H4 (cell line): ENCODE measurements at regions not wholly inside any gene's neighbourhood (a gene's known extent, or its start where the extent isn't known, plus 50 kb on each side); places are given as distances from the start of the nearest gene placed in this dataset.
"Not testable (repeated sequence)": the region's sequence is repeated elsewhere in the genome, so short reads cannot be mapped to it uniquely, and the experiment has no call there.

Source experiments
- DNase-seq: peaks from one replicate; pipeline ENCODE4 v3.0.0-alpha.2; 2015; ENCODE audit warnings: low spot score

DNA sequence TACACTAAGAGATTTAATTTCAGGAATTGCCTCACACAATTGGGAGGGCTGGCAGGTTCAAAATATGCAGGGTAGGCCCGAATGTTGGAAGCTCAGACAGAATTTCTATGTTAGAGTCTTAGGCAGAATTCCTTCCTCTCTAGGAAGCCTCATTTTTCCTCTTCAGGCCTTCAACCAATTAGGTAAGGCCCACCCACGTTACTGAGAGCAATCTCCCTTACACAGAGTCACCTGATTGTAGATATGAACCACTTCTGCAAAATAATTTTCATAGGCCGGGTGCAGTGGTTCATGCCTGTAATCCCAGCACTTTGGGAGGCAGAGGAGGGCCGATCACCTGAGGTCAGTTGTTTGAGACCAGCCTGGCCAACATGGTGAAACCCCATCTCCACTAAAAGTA lies 50.2 kb upstream of the HIVEP1 start:
- no peak for DNase-seq

DNA sequence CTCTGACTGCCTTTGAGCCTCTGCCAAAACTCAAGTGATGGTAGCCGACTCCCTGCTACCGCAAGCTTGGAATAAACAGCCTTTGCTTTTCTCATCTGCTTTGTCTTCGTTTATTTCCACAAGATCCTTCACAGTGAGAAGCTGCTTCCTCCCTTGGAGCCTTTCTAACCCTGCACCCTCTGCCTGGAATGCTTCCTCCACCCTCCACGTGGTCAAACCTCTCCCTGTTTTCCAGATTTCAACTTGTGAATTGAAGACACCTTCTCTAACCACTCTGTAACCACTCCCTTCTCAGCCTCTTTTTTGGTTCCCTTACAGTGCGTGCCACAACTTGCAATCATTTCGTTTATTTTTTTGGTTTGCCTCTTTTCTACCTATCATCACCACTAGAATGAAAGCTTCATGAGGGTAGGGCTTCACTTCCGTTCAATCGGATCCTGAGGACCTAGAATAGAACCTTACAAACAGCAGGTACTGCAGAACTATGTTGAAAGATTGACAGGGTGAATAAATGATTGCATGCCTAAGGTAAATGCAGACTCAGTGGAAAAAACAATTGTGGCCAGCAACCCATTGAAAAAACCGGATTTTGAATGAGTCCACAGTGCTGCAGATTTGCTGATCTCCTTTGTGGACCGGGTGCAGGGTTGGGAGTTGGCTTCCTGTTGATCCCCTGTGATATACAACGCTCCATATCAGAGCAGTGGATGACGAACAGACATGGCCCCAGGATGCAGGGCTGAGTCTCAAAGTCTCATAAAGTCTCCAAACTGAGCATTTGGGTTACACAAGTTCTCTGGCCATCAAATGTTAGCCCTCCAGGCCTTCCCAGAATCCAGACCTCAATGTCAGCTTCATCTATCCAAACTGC lies 51.0 kb upstream of the HIVEP1 start:
- DNase-seq: no peak

DNA sequence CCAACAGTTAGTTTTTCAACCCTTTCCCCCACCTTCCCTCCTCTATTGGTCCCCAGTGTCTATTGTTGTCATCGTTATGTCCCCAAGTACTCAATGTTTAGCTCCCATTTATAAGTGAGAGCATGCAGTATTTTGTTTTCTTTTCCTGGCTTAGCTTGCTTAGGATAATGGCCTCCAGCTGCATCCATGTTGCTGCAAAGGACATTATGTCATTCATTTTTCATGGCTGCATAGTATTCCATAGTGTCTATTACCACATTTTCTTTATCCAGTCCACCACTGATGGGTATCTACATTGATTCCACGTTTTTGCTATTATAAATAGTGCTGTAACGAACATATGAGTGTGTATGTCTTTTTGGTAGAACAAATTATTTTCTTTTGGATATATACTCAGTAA lies 55.3 kb upstream of the HIVEP1 start:
- DNase-seq: no peak

DNA sequence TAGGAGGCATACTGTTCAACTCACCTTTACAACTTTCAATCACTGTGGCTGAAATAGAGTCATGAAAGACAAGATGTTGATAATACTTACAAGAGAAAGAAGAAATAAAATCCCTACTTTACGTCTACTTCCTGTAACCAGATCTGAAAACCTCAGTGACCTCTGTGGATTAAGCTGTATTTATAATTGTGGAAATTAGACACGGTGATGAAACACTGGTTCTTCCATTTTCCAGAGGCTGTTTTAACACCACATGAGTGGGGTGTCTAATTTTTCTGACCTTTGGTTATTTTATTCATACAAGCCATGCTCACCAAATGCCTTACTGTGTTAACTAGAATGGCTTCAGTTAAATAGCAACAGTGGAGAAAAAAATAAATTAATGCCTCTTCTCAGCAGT lies 58.5 kb upstream of the HIVEP1 start:
- DNase-seq: peak; percentile 16

DNA sequence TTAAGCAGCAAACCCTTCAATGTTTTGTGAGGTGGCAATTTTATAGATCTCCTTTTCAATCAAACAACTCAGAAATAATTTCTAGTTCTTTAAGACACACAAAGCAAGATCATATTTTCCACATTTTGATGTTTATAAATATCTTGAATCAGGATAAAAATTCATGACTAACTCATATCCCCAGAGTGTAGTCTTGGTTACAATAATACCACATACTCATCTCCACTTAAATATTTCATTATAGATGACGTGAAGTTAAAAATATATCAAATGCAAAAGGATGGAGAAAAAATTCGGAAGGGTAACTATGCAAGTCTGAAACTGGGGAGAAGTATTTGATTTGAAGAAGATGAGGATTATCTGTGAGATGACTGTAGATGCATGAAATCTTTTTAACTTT lies 59.8 kb upstream of the HIVEP1 start:
- no peak for DNase-seq

DNA sequence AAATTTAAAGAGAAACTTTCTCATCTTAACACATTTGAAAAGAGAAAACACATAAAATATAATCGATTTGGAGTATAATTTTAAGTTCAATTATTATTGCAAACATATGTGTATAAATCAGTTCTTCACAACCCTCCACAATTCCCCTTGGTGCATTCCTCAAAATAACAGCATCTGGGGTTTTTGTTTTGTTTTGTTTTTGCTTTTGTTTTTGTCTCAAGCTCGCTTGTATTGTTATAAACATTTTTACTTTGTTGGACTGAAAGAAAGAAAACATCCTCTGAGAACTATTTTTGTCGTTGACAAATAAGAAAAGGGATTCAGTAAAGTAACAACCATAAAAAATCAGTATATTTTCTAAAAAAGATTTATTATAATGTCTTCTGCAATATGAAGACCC lies 60.2 kb upstream of the HIVEP1 start:
- no peak for DNase-seq

DNA sequence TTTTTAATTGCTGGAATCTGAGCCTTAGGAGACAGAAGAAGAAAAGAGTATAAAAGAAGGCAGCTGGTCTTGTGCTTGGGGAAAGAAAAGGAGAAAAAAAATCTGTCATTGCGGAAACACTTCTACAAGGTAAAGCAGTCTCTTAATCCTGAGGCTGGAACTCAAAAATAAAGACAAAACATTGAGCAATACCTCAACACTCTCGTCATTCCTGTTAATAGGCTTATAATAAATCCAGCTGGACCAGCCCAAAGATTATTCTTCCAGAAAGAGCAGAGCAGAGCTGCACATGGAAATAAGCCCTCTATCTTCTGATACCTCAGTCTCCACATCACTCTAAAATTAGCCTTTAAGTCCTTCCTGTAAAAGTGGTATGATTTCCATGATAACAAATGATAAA lies 62.0 kb upstream of the HIVEP1 start:
- no peak for DNase-seq

DNA sequence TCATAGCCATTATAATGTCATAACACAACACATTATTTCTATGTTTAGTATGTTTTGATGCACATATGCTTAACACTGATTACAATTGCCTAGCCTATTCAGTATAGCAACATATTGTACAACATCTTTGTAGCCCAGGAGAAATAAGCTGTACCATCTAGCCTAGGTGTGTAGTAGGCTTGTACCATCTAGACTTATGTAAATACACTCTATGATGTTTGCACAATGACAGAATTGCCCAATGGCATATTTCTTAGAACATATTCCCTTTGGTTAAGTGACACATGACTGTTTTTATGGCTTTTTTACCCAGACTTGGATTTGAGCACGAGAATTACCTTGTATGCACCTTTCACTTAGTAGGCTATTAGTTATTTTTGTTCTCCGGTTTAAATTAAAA lies 64.5 kb upstream of the HIVEP1 start:
- DNase-seq: no peak

DNA sequence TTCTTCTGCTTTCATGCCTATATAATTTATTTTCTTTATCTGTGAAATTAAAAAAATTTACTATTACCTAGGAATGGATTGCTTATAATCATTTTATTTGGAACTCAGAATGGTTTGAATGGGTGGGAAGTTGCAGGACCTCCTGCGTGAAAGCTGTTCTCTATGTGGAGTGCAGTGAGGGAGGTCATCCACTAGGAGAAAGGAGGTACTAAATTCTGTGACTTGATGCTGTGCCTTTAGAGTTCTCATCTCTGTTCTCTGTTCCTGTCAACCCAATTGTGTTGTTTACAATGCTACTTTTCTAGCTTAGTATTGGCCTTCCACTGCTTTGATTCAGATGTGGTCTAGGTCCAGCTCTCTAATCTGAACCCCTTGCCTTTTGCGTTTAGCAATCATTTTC lies 65.0 kb upstream of the HIVEP1 start:
- no peak for DNase-seq

DNA sequence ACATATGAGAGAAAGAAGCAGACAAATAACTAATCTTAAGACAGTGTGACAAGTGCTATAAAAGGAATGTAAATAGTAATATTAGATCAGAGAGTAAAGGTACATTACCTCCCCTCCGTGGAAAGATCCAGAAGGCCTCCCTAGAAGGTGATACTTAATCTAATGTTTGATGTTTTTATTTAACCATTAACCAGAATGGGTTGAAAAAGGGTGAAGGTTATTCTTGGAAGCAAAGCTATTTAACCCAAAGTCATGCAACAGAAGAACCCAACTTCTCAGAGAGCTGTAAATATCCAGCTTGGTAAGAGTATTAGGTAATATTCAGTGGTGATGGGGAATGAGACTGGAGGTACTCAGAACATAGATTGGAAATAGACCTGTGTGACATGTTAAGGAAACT lies 68.0 kb upstream of the HIVEP1 start:
- DNase-seq: no peak

DNA sequence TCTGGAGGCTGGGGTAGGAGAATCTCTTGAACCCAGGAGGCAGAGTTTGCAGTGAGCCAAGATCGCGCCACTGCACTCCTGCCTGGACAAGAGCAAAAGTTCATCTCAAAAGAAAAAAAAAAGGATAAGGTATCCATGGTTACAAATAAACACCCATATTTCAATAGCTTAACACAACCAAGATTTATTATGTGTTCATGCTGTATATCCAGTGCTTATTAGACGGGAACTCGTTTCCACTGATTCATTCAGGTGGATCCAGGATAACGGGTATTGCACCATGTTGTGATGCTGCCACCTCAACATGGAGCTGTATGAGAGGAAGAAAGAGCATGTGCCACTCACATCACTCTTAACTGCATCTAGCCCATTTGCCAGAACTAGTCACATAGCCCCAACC lies 69.1 kb upstream of the HIVEP1 start:
- no peak for DNase-seq

DNA sequence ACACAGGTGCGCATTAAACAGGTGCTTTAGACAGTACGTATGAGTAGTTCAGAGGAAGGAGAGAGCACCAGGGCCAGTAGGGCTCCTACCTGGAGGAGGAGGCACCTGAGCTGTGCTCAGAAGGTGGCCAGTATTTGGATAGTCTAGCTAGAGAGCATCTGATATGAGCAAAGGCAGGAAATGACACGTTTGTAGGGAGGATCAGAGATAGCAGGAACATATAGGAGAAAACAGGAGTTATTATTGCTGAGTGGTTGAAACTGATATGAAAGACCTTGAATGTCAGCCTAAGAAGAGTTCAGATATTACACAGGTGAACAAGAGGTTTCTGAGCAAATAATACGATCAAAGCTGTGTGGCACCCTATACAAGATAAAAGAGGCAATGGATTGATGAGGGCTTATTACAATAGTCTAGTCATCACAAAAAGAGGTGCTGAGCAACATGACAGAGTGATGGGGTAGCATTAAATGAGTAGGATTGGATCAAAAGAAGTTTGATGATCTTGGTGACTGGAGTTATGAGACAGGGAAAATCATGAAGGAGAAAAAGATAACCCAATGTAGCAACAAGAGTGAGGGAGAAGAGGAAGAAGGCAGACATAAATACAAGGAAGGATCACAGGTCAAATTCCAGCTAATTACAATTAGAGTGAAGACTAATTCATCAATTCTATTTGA lies 69.8 kb upstream of the HIVEP1 start:
- no peak for DNase-seq

DNA sequence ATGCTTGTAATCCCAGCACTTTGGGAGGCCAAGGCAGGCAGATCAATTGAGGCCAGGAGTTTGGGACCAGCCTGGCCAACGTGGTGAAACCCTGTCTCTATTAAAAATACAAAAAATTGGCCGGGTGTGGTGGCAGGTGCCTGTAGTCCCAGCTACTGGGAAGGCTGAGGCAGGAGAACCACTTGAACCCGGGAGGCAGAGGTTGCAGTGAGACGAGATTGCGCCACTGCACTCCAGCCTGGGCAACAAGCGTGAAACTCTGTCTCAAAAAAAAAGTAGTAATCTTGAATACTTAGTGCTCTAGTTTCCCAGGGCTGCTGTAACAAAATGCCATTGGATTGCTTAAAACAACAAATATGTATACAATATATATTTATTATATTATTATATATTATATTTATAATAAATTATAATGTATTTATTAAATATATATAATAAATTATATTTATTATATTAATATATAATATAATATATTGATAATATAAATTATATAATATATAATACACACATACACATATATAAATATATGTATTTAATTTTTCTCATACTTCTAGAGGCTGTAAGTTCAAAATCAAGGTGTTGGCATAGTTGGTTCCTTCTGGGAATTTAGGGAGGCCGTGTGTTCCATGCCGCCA lies 71.5 kb upstream of the HIVEP1 start:
- not testable (repeated sequence) for DNase-seq

DNA sequence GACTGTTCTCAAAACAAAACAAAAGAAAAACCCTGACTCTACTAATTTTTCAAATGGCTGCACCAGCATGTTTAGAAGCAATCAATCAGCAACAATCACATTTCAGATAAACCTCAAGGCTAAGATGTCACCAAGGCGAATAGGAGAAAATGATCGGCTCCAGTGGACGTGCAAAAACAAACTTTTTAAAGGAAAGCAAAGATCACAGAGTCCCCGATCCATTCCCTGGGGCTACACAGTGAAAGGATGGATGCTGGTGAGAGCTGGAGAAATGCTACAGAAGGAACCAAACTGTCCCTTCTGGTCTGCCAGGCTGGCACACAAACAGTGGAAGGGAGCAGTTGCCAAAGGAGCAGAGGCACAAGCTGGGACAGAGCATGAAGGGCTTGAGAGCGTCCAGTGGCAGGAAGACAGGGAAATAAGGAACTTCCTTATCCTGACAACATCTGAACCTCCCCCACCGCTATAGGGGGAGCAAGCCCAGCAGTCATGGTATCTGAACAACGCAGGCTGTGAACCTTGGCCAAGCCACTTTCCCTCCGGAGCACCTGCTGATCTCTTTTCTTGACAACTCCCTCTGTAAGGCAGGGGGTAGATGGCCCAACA lies 73.7 kb upstream of the HIVEP1 start:
- DNase-seq: no peak

DNA sequence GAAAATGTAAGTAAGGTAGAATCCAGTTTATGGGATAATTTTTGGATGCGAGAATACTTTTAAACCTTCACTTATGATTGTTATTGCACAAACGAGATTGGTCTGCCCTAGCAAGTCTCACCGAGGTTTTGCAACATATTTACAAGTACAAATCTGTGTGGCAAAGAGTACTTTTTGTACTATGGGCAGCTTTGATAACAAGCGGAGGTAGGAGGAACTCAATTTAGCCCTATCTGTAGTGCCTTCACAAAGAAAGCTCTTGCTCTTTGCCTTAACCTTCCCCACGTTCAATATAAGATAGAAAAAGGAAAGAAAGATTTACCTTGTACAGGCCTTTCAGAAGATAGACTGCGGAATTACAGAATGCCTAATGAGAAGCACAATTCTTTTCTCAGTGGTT lies 77.5 kb upstream of the HIVEP1 start:
- no peak for DNase-seq

DNA sequence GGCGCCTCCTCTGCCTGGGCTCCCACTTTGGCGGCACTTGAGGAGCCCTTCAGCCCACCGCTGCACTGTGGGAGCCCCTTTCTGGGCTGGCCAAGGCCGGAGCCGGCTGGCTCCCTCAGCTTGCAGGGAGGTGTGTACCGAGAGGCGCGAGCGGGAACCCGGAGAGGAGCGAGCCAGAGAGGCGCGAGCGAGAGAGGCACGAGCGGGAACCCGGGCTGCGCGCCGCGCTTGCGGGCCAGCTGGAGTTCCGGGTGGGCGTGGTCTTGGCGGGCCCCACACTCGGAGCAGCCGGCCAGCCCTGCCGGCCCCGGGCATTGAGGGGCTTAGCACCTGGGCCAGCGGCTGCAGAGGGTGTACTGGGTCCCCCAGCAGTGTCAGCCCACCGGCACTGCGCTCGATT lies 79.2 kb upstream of the HIVEP1 start:
- not testable (repeated sequence) for DNase-seq

DNA sequence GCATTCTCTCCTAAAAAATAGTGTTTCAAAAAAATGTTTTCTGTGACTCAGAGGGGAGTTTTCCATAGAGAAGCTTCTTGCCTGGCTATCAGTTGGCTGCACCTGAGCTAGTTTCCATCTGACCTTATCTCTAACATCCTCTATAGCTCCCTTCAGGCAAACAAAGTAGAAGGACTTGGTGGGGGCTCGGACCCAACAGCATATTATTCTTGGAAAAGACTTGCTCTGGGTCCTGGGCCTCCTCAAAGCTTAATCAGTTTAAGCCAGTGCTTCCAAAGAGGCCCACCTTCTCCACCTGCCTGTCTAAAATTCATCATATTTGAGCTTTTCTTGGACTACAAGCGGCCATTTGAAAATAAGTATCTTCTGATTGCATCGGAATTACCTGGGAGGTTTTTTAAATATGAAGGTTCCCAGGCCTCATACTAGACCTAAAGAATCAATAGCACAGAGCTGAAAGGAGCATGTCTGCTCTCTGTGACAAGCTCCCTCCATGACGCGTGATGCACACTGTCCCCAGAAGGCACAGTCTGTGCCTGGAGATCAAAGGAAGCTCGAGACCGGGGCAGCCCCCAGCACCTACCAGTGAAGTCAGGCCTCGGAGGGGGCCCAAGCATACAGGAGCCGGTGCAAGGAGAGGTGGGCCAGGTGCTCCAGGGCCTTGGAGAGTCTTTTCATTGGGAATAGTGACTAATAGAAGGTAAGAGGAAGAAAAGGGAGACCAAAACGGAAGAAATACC lies 80.6 kb upstream of the HIVEP1 start:
- no peak for DNase-seq

DNA sequence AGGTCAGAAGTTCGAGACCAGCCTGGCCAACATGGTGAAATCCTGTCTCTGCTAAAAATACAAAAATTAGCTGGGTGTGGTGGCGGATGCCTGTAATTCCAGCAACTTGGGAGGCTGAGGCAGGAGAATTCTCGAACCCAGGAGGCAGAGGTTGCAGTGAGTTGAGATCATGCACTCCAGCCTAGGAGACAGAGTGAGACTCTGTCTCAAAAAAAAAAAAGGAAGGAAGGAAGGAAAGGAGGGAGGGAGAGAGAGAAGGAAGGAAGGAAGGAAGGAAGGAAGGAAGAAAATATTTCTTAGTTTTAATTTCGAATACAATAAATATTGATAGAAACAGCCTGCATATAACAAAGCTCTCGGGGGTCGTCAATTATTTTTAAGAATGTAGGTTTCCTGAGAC lies 81.3 kb upstream of the HIVEP1 start:
- not testable (repeated sequence) for DNase-seq

DNA sequence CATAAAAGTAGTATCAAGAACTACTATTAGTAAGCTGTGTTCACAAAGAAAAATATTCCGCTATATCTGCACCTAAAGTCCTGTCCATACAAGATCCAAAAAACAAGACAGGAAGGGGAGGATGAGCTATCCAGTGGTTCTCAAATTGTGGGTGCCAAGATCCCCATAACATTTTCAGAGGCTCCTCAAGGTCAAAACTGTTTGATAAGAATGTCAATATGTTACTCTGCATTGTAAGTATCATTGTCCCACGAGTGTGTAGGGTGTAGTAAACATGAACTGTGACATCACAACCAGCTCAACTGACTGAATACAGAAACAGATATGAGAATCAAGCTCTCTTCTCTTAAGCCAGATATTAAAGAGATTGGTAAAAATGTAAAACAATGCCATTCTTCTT lies 81.9 kb upstream of the HIVEP1 start:
- DNase-seq: no peak

DNA sequence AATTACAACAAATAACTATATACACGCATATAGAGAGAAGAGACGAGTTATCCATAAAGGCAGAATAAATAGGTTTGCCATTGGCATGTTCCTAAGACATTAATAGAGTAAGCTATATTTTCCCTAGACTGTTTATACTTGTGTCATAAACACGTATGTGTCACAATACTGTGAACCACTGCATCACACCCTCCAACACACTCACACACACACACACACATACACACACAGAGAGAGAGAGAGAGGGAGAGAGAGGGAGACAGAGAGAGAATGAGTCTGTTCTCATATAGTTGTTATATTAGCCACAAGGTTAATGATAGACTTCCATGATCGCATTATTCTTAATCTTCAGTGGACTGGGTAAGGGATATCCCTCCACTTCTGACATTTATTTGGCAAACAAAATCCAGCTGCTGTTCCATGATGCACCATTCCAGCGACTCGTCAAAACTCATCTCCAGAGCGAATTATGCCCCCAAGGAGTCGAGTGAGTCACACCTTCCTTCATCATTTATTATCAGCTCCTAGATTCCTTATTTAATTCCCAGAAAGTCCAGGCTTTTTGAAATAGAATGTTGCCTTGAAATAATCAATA lies 82.8 kb upstream of the HIVEP1 start:
- DNase-seq: no peak

DNA sequence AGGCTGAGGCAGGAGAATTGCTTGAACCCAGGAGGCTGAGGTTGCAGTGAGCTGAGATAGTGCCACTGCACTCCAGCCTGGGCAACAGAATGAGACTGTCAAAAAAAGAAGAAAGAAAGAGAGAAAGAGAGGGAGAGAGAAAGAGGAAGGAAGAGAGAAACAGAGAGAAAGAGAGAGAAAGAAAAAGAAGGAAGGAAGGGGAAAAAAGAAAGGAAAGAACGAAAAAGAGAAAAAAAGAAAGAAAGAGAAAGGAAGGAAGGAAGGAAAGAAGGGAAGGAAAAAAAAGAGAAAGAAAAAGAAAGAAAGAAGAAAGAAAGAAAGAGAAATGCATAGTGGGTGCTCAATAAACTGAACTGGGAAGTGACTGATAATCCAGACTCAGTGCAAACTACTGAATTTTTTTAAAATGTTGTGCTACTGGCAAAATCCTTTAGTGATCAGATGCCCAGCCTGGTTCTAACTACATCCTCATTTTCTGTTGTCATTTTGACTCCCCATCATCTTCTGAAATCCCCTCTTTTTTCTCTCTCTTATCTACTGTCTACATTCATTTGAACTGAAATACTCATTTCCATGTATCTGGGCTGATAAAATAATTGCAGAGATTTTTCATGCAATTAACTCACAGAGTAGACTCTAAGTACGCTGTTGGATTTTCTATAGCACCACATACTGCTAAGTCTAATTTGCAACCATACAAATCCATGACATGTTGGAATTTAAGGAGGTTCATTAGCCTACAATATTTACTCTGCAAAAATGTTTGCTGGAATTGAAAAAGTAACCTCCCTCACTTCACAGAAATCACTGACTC lies 85.3 kb upstream of the HIVEP1 start:
- DNase-seq: no peak
